Breast epithelium (tissue), 3 donors: ENCODE measurements at regions not wholly inside any gene's neighbourhood (a gene's known extent, or its start where the extent isn't known, plus 50 kb on each side); places are given as distances from the start of the nearest gene placed in this dataset.

Experiments used
- POLR2A ChIP-seq: fragments of 450-650 bp; IDR thresholded peaks from one replicate; pipeline ENCODE4 v1.6.1; 2016; ENCODE audit warnings: antibody characterized with exemption, mild to moderate bottlenecking, moderate library complexity
- TF ChIP-seq, protein P1 (sequence below), 3 donors: fragments of 450-650 bp; IDR thresholded peaks; one replicate each; pipeline ENCODE4 v1.5.1; 2016 to 2017; ENCODE audit warnings: antibody characterized with exemption in 3 of 3, mild to moderate bottlenecking in 3 of 3, moderate library complexity in 3 of 3

DNA sequence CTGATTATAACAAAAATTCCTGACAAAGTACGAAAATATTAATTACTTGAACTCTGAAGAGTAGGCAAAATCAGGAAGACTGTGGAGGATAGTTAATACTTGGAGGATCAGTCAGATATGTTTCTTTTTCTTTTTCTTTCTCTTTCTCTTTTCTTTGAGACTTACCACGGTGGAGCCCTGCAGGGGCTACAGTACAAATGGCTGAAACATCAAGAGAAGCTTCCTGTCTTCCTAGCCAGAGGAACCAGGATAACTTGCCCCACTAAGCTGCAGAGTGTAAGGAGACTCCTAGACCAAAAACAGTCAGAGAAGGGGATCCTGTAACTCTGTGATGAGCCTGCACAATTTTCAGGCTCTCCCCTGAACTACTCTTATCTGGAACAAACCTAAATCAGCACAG lies 324.6 kb upstream of the TYRP1 start:
- TF ChIP-seq, protein P1, sequence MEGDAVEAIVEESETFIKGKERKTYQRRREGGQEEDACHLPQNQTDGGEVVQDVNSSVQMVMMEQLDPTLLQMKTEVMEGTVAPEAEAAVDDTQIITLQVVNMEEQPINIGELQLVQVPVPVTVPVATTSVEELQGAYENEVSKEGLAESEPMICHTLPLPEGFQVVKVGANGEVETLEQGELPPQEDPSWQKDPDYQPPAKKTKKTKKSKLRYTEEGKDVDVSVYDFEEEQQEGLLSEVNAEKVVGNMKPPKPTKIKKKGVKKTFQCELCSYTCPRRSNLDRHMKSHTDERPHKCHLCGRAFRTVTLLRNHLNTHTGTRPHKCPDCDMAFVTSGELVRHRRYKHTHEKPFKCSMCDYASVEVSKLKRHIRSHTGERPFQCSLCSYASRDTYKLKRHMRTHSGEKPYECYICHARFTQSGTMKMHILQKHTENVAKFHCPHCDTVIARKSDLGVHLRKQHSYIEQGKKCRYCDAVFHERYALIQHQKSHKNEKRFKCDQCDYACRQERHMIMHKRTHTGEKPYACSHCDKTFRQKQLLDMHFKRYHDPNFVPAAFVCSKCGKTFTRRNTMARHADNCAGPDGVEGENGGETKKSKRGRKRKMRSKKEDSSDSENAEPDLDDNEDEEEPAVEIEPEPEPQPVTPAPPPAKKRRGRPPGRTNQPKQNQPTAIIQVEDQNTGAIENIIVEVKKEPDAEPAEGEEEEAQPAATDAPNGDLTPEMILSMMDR (IDR thresholded peaks at IDR 0.05), result no peak
- no peak for TF ChIP-seq POLR2A
